HepG2 (cell line): ENCODE measurements at regions not wholly inside any gene's neighbourhood (a gene's known extent, or its start where the extent isn't known, plus 50 kb on each side); places are given as distances from the start of the nearest gene placed in this dataset.

Experiments used
- ATAC-seq: fragments of 200-7000 bp; cut with Tn5 transposase; 3 replicates; pipeline ENCODE4 v1.9.1; 2020; ENCODE audit warnings: mild to moderate bottlenecking, moderate library complexity
- BruUV-seq: library from RNA; stranded (reverse); fragments of 400-500 nt; replicated peaks from 2 replicates; lab custom pipeline; 2021; lab: Mats Ljungman, UMichigan
- CTCF ChIA-PET: fragments of 300-600 bp; formaldehyde crosslinking; extraction: SDS; loops from one replicate; lab custom pipeline; 2021; ENCODE audit warnings: low total read pairs, inconsistent platforms, low intra/inter-chr PET ratio; lab: Yijun Ruan, JAX
- POLR2A ChIA-PET: fragments of 350-600 bp; sonication (Branson Sonifier 250); formaldehyde crosslinking; loops from one replicate; lab custom pipeline; 2020; ENCODE audit warnings: antibody characterized with exemption, inconsistent platforms; lab: Yijun Ruan, JAX
- DNase-seq: peaks from one replicate; pipeline ENCODE4 v3.0.0-alpha.2; 2015; ENCODE audit warnings: low spot score
- FAIRE-seq: peaks from 3 replicates; lab custom pipeline; 2011; peaks lifted over from hg19 to GRCh38; lab: Jason Lieb, UNC
- H2AFZ ChIP-seq: one replicate; pipeline ENCODE4 v1.6.1; 2011; ENCODE audit warnings: low read length, inconsistent platforms
- H3K27ac ChIP-seq: fragments of 300-600 bp; 3 replicates; pipeline ENCODE4 v1.8.0; 2011; ENCODE audit warnings: mixed run types, mild to moderate bottlenecking, mixed read lengths, low read length, inconsistent platforms; ENCODE audit not compliant: insufficient read depth; ENCODE audit errors: extremely low read length
- H3K27me3 ChIP-seq, 2 experiments: fragments of 200-600 bp in 1 of 2; 2 replicates in 1 of 2; 3 replicates in 1 of 2; pipeline versions ENCODE4 v1.6.0 to v1.8.0; 2011; ENCODE audit warnings: low read length in 2 of 2, mild to moderate bottlenecking in 2 of 2, moderate library complexity in 2 of 2, inconsistent platforms in 1 of 2; ENCODE audit not compliant: insufficient read depth in 2 of 2, control insufficient read depth in 1 of 2
- H3K36me3 ChIP-seq, 2 experiments: fragments of 200-600 bp in 1 of 2; replicated peaks in 1 of 2; 2 replicates in 1 of 2; 3 replicates in 1 of 2; pipeline versions ENCODE4 v1.5.1 to v1.8.0; 2011; ENCODE audit warnings: low read length in 2 of 2, inconsistent platforms in 1 of 2; ENCODE audit not compliant: insufficient read depth in 2 of 2, control insufficient read depth in 1 of 2
- H3K4me1 ChIP-seq: 2 replicates; pipeline ENCODE4 v1.5.1; 2012; ENCODE audit warnings: low read length, inconsistent platforms; ENCODE audit not compliant: insufficient read depth
- H3K4me2 ChIP-seq: 2 replicates; pipeline ENCODE4 v1.6.0; 2011; ENCODE audit warnings: low read depth, low read length, inconsistent platforms
- H3K4me3 ChIP-seq, 3 experiments: fragments of 200-600 bp in 1 of 3; sonication (generic), shearing (Covaris generic) in 1 of 3; replicated peaks in 1 of 3; 2 replicates each; pipeline ENCODE4 v1.5.1; 2011 to 2016; ENCODE audit warnings: low read length in 3 of 3, inconsistent platforms in 2 of 3, low read depth in 2 of 3, mild to moderate bottlenecking in 2 of 3, control low read depth in 1 of 3, mixed read lengths in 1 of 3; ENCODE audit not compliant: insufficient read depth in 1 of 3
- H3K79me2 ChIP-seq: one replicate; pipeline ENCODE4 v1.6.1; 2011; ENCODE audit warnings: low read length, inconsistent platforms; ENCODE audit not compliant: insufficient read depth
- H3K9ac ChIP-seq: 2 replicates; pipeline ENCODE4 v1.6.0; 2011; ENCODE audit warnings: mild to moderate bottlenecking, low read depth, low read length, inconsistent platforms; ENCODE audit not compliant: insufficient read depth
- H3K9me3 ChIP-seq: 2 replicates; pipeline ENCODE4 v1.5.1; 2012; ENCODE audit warnings: mild to moderate bottlenecking, low read length
- H4K20me1 ChIP-seq: 2 replicates; pipeline ENCODE4 v1.6.0; 2011; ENCODE audit warnings: inconsistent platforms, mild to moderate bottlenecking, low read length, moderate library complexity; ENCODE audit not compliant: insufficient read depth
- ETV5 ChIP-seq: IDR thresholded peaks from 2 replicates; pipeline ENCODE4 v1.6.1; 2018; ENCODE audit warnings: missing biosample characterization, missing genetic modification reagents, inconsistent platforms, borderline replicate concordance
- HNRNPLL ChIP-seq: fragments of 200-400 bp; formaldehyde crosslinking; IDR thresholded peaks from 2 replicates; pipeline ENCODE4 v1.6.1; 2017; ENCODE audit warnings: mild to moderate bottlenecking, low read depth, low read length; ENCODE audit not compliant: poor library complexity, severe bottlenecking
- NCOA5 ChIP-seq: sonication (generic); formaldehyde crosslinking; IDR thresholded peaks from 2 replicates; pipeline ENCODE4 v1.4.0; 2020; ENCODE audit warnings: missing genetic modification reagents
- NFKBIZ ChIP-seq: IDR thresholded peaks from 2 replicates; pipeline ENCODE4 v1.6.1; 2018; ENCODE audit warnings: missing genetic modification reagents, missing compliant biosample characterization
- NR2F1 ChIP-seq, 2 experiments: fragments of 450-650 bp in 1 of 2; formaldehyde crosslinking in 1 of 2; IDR thresholded peaks; 2 replicates each; pipeline versions ENCODE4 v1.5.0 to v1.6.1; 2016 to 2020; ENCODE audit warnings: mild to moderate bottlenecking in 1 of 2, missing compliant biosample characterization in 1 of 2, missing genetic modification reagents in 1 of 2, moderate library complexity in 1 of 2
- RAD51 ChIP-seq: fragments of 450-650 bp; IDR thresholded peaks from 2 replicates; pipeline ENCODE4 v1.6.1; 2016; ENCODE audit warnings: borderline replicate concordance
- SAFB2 ChIP-seq: sonication (generic); formaldehyde crosslinking; IDR thresholded peaks from 2 replicates; pipeline ENCODE4 v1.5.1; 2020; ENCODE audit warnings: missing genetic modification reagents, low read depth, mild to moderate bottlenecking, borderline replicate concordance
- SRSF1 ChIP-seq: fragments of 200-400 bp; formaldehyde crosslinking; optimal IDR thresholded peaks from 2 replicates; pipeline ENCODE3; 2017; ENCODE audit warnings: mild to moderate bottlenecking, low read depth, low read length, moderate library complexity
- TEAD2 ChIP-seq: sonication (generic); formaldehyde crosslinking; IDR thresholded peaks from 2 replicates; pipeline ENCODE4 v1.9.0; 2021; ENCODE audit warnings: missing genetic modification reagents
- ZBTB21 ChIP-seq: sonication (generic); formaldehyde crosslinking; IDR thresholded peaks from 2 replicates; pipeline ENCODE4 v1.4.0; 2020; ENCODE audit warnings: missing genetic modification reagents
- ZMYM2 ChIP-seq: sonication (generic); formaldehyde crosslinking; IDR thresholded peaks from 2 replicates; pipeline ENCODE4 v1.8.0; 2022; ENCODE audit warnings: mild to moderate bottlenecking, missing genetic modification reagents
- ZMYM4 ChIP-seq: sonication (generic); formaldehyde crosslinking; IDR thresholded peaks from 2 replicates; pipeline ENCODE4 v1.8.1; 2023; ENCODE audit warnings: mild to moderate bottlenecking, missing genetic modification reagents
- ZNF343 ChIP-seq: sonication (generic); formaldehyde crosslinking; IDR thresholded peaks from 2 replicates; pipeline ENCODE4 v1.4.0; 2020; ENCODE audit warnings: mild to moderate bottlenecking, missing genetic modification reagents
- ZNF431 ChIP-seq: sonication (generic); formaldehyde crosslinking; IDR thresholded peaks from 2 replicates; pipeline ENCODE4 v1.9.0; 2022; ENCODE audit warnings: missing genetic modification reagents, low read depth, mild to moderate bottlenecking, borderline replicate concordance
- ZNF484 ChIP-seq: sonication (generic); formaldehyde crosslinking; IDR thresholded peaks from 2 replicates; pipeline ENCODE4 v1.5.1; 2020; ENCODE audit warnings: mild to moderate bottlenecking, low read depth, missing genetic modification reagents, borderline replicate concordance
- ZNF562 ChIP-seq: sonication (generic); formaldehyde crosslinking; IDR thresholded peaks from 2 replicates; pipeline ENCODE4 v1.8.0; 2022; ENCODE audit warnings: missing genetic modification reagents, borderline replicate concordance
- ZNF780A ChIP-seq: sonication (generic); formaldehyde crosslinking; IDR thresholded peaks from 2 replicates; pipeline ENCODE4 v1.8.0; 2022; ENCODE audit warnings: mild to moderate bottlenecking, missing genetic modification reagents, moderate library complexity
- WGBS: methylation state at CpG from one replicate; pipeline ENCODE4 v1.1.6; 2017; ENCODE audit warnings: low lambda C conversion rate; 5-methylcytosine and 5-hydroxymethylcytosine counted together
- in situ Hi-C: cut with HindIII; loops from 2 replicates; pipeline ENCODE4 v1.10.0; 2017; ENCODE audit warnings: low pct_unique_long_range_greater_than_20kb; ENCODE audit not compliant: extremely low pct_ligation_motif_present
- intact Hi-C: fragments of 100-400 bp; cut with micrococcal nuclease; formaldehyde crosslinking; loops from one replicate; pipeline ENCODE4 v1.10.0; 2022; ENCODE audit not compliant: unreplicated experiment
- TF ChIP-seq, protein P1 (sequence below): sonication (generic); formaldehyde crosslinking; IDR thresholded peaks from 2 replicates; pipeline ENCODE4 v1.8.1; 2023; ENCODE audit warnings: missing genetic modification reagents, mild to moderate bottlenecking, borderline replicate concordance
- TF ChIP-seq, protein P2 (sequence below): sonication (generic); formaldehyde crosslinking; IDR thresholded peaks from 2 replicates; pipeline ENCODE4 v1.4.0; 2020; ENCODE audit warnings: missing genetic modification reagents, mild to moderate bottlenecking, borderline replicate concordance

DNA sequence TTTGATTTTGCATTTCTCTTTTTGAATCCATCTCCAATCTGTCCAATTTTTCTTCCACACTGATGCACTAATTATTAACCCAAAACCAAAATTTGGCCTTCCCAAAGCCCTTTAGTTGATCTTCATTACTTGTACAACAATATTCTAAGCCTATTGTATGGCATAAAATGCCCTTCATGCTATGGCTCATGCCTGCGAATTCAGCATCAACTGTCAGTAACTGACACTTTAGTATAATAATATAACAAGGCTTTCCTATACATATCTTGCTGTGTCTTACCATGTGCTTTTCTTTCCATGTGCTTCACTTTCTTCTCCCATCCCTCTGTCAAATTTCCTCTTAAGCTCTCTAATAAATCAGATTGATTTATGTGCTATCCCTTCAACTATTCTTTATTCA lies 154.0 kb upstream of the TFPI start:
- FAIRE-seq: no peak
- ChIA-PET POLR2A (no interaction called here), CTCF (no interaction called here)
- H3K27me3 ChIP-seq: no peaks in the 10 kb centered on the region
- intact Hi-C loops (no loop called here), in situ Hi-C loops (no loop called here)
- H2AFZ ChIP-seq: no peak overlapping the region
- no peak overlapping the region for H3K9ac ChIP-seq
- H3K4me1 ChIP-seq: no peaks in the 10 kb centered on the region
- no peaks in the 10 kb centered on the region for H3K36me3 ChIP-seq
- H3K4me3 ChIP-seq: no peak overlapping the region
- TF ChIP-seq NR2F1 (CRISPR knock-in tag; IDR thresholded peaks at IDR 0.05): no peak
- no peak for TF ChIP-seq NCOA5
- no peak for TF ChIP-seq ZBTB21
- TF ChIP-seq HNRNPLL: no peak
- H3K79me2 ChIP-seq: no peaks in the 10 kb centered on the region
- no peak overlapping the region for H3K4me2 ChIP-seq
- DNase-seq: no peak
- ATAC-seq: no peak
- H4K20me1 ChIP-seq: no peaks in the 10 kb centered on the region
- H3K27ac ChIP-seq: no peak overlapping the region
- BruUV-seq: no TSS peak
- WGBS: 25% methylated on average over 1 of the region's 1 CpG
- no peaks in the 10 kb centered on the region for H3K9me3 ChIP-seq

DNA sequence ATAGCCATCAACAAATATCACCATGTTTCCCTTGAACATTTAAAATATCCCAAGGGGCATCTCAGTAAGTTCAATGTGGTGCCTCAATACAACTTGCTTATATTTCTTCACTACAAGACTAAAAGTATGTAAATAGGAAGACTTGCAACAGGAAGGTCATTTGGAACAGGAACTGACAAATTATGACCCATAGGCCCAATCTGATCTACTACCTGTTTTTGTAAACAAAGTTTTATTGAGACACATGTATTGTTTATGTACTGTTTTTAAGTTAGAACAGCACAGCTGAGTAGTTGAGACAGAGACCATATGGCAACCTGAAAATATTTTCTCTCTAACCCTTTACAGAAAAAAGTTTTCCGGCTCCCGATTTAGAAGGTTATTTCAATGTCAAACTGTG lies 154.8 kb upstream of the TFPI start:
- POLR2A ChIA-PET: no interaction called here
- no peak overlapping the region for H3K4me2 ChIP-seq
- H4K20me1 ChIP-seq: no peaks in the 10 kb centered on the region
- H3K9ac ChIP-seq: no peak overlapping the region
- no peak for TF ChIP-seq ZNF484 (CRISPR knock-in tag)
- no peak for TF ChIP-seq RAD51
- no peak for TF ChIP-seq ZNF562 (CRISPR knock-in tag)
- TF ChIP-seq SRSF1: no peak
- no peak for TF ChIP-seq ZNF431 (CRISPR knock-in tag)
- TF ChIP-seq ZNF780A (CRISPR knock-in tag): no peak
- no peak for TF ChIP-seq ZMYM4 (CRISPR knock-in tag)
- TF ChIP-seq, protein P1, sequence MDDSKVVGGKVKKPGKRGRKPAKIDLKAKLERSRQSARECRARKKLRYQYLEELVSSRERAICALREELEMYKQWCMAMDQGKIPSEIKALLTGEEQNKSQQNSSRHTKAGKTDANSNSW (CRISPR knock-in tag): no peak
- no peak for TF ChIP-seq ETV5 (CRISPR knock-in tag)
- no peak for TF ChIP-seq ZNF343
- TF ChIP-seq ZMYM2 (CRISPR knock-in tag): no peak
- TF ChIP-seq SAFB2 (CRISPR knock-in tag): no peak
- no peak for TF ChIP-seq NFKBIZ (CRISPR knock-in tag)
- TF ChIP-seq, protein P2, sequence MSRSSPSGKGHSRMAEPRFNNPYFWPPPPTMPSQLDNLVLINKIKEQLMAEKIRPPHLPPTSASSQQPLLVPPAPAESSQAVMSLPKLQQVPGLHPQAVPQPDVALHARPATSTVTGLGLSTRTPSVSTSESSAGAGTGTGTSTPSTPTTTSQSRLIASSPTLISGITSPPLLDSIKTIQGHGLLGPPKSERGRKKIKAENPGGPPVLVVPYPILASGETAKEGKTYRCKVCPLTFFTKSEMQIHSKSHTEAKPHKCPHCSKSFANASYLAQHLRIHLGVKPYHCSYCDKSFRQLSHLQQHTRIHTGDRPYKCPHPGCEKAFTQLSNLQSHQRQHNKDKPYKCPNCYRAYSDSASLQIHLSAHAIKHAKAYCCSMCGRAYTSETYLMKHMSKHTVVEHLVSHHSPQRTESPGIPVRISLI (CRISPR knock-in tag): no peak
- TF ChIP-seq TEAD2 (CRISPR knock-in tag): no peak
- no peaks in the 10 kb centered on the region for H3K36me3 ChIP-seq
- H3K4me3 ChIP-seq: no peak overlapping the region
- in situ Hi-C loops (no loop called here), intact Hi-C loops (no loop called here)
- CTCF ChIA-PET: no interaction called here
- 3% methylated on average over 2 of the region's 2 CpGs for WGBS
- no peaks in the 10 kb centered on the region for H3K79me2 ChIP-seq
- no peaks in the 10 kb centered on the region for H3K9me3 ChIP-seq
- DNase-seq (no peak), FAIRE-seq (no peak), ATAC-seq (no peak)
- no peak overlapping the region for H2AFZ ChIP-seq
- no peak overlapping the region for H3K27ac ChIP-seq
- no peaks in the 10 kb centered on the region for H3K27me3 ChIP-seq
- H3K4me1 ChIP-seq: no peaks in the 10 kb centered on the region
- BruUV-seq: no TSS peak
